K562 (cell line): ENCODE measurements at regions not wholly inside any gene's neighbourhood (a gene's known extent, or its start where the extent isn't known, plus 50 kb on each side); places are given as distances from the start of the nearest gene placed in this dataset.

Experiments used
- ARID2 ChIP-seq: fragments of 450-650 bp; IDR thresholded peaks from 2 replicates; pipeline ENCODE4 v1.6.1; 2017; ENCODE audit warnings: antibody characterized with exemption, mild to moderate bottlenecking
- ATF6 ChIP-seq: sonication (generic); formaldehyde crosslinking; IDR thresholded peaks from 2 replicates; pipeline ENCODE4 v1.4.0; 2020; ENCODE audit warnings: mild to moderate bottlenecking, missing genetic modification reagents
- BHLHE40 ChIP-seq: IDR thresholded peaks from 2 replicates; pipeline ENCODE4 v1.6.1; 2011; ENCODE audit warnings: low read length, improper control_type of control experiment
- BRF2 ChIP-seq: IDR thresholded peaks from 3 replicates; pipeline ENCODE4 v1.6.1; 2011; ENCODE audit warnings: borderline replicate concordance, mild to moderate bottlenecking; ENCODE audit not compliant: insufficient read length, insufficient read depth
- CHCHD3 ChIP-seq: fragments of 250-450 bp; sonication (Bioruptor Pico); IDR thresholded peaks from 2 replicates; pipeline ENCODE4 v2.1.2; 2022; ENCODE audit warnings: mild to moderate bottlenecking
- CTCF ChIP-seq, 3 experiments: IDR thresholded peaks in 2 of 3; conservative IDR thresholded peaks in 1 of 3; 2 replicates each; pipeline ENCODE4 v1.5.1; 2011 to 2012; ENCODE audit warnings: low read length in 3 of 3, mild to moderate bottlenecking in 3 of 3, control low read depth in 2 of 3, improper control_type of control experiment in 1 of 3, inconsistent platforms in 1 of 3, low read depth in 1 of 3, mixed read lengths in 1 of 3, moderate library complexity in 1 of 3; ENCODE audit not compliant: insufficient read depth in 2 of 3
- EGR1 ChIP-seq: fragments of 450-650 bp; conservative IDR thresholded peaks from 2 replicates; pipeline ENCODE4 v1.6.1; 2017; ENCODE audit warnings: mild to moderate bottlenecking
- FOXP1 ChIP-seq: sonication (generic); formaldehyde crosslinking; IDR thresholded peaks from 2 replicates; pipeline ENCODE4 v1.8.0; 2022; ENCODE audit warnings: mild to moderate bottlenecking, missing genetic modification reagents
- HCFC1 ChIP-seq: IDR thresholded peaks from 2 replicates; pipeline ENCODE4 v1.6.1; 2012; ENCODE audit warnings: low read depth, low read length, improper control_type of control experiment
- NFATC3 ChIP-seq: fragments of 450-650 bp; IDR thresholded peaks from 2 replicates; pipeline ENCODE4 v1.6.1; 2017; ENCODE audit warnings: mild to moderate bottlenecking
- NFE2L1 ChIP-seq: fragments of 450-650 bp; IDR thresholded peaks from 2 replicates; pipeline ENCODE4 v1.6.1; 2016; ENCODE audit warnings: missing genetic modification characterization, low read depth, mild to moderate bottlenecking, missing compliant biosample characterization, moderate library complexity, borderline replicate concordance
- SMARCE1 ChIP-seq: fragments of 450-650 bp; IDR thresholded peaks from 2 replicates; pipeline ENCODE4 v1.7.1; 2016; ENCODE audit warnings: mild to moderate bottlenecking
- ZNF449 ChIP-seq: fragments of 250-450 bp; sonication (Bioruptor Pico); IDR thresholded peaks from 2 replicates; pipeline ENCODE4 v1.8.0; 2022; ENCODE audit warnings: moderate library complexity, mild to moderate bottlenecking, inconsistent platforms

- TF ChIP-seq NFATC3, result no peak
- TF ChIP-seq CTCF (IDR thresholded peaks at IDR 0.05 in 2 of 3, conservative IDR thresholded peaks at IDR 0.05 in 1 of 3; ENCODE audit: insufficient read depth in 2 of 3, low read depth in 1 of 3, low read length in 3 of 3), result no peak
- TF ChIP-seq ARID2, result no peak
- no peak for TF ChIP-seq FOXP1 (CRISPR knock-in tag)
- no peak for TF ChIP-seq BHLHE40
- no peak for TF ChIP-seq BRF2
- no peak for TF ChIP-seq ZNF449 (CRISPR knock-in tag)
- TF ChIP-seq EGR1, result no peak
- TF ChIP-seq NFE2L1 (tag), result no peak
- TF ChIP-seq CHCHD3 (CRISPR knock-in tag), result no peak
- no peak for TF ChIP-seq HCFC1
- TF ChIP-seq ATF6 (CRISPR knock-in tag), result no peak
- TF ChIP-seq SMARCE1, result no peak
These were observed 171.4 kb downstream of the SOX4 start for GRCh38 chr6:21764989-21765388.
